Smooth muscle cell (in vitro differentiated cells): ENCODE measurements at regions not wholly inside any gene's neighbourhood (a gene's known extent, or its start where the extent isn't known, plus 50 kb on each side); places are given as distances from the start of the nearest gene placed in this dataset.

Source experiments
- DNase-seq: peaks from one replicate; lab custom pipeline; 2025; ENCODE audit not compliant: unreplicated experiment; lab: John Stamatoyannopoulos, UW
- H2AFZ ChIP-seq: fragments of 200-600 bp; sonication (generic); 2 replicates; pipeline ENCODE4 v1.6.0; 2016; ENCODE audit warnings: antibody characterized with exemption, low read depth, mild to moderate bottlenecking
- H3F3A ChIP-seq: fragments of 200-600 bp; sonication (generic); 2 replicates; pipeline ENCODE4 v1.6.0; 2017; ENCODE audit warnings: antibody characterized with exemption, low read depth
- H3K27ac ChIP-seq: fragments of 200-600 bp; sonication (generic); 2 replicates; pipeline ENCODE4 v1.5.1; 2016; ENCODE audit warnings: low read depth, mild to moderate bottlenecking
- H3K27me3 ChIP-seq: fragments of 200-600 bp; sonication (generic); 2 replicates; pipeline ENCODE4 v1.6.1; 2016; ENCODE audit warnings: low read depth, mild to moderate bottlenecking
- H3K36me3 ChIP-seq: fragments of 200-600 bp; sonication (generic); 2 replicates; pipeline ENCODE4 v1.5.1; 2016; ENCODE audit warnings: low read depth
- H3K4me1 ChIP-seq: fragments of 200-600 bp; sonication (generic); 2 replicates; pipeline ENCODE4 v1.5.1; 2016; ENCODE audit warnings: low read depth
- H3K4me2 ChIP-seq: fragments of 200-600 bp; sonication (generic); 2 replicates; pipeline ENCODE4 v1.6.0; 2016; ENCODE audit warnings: mild to moderate bottlenecking
- H3K4me3 ChIP-seq: fragments of 200-600 bp; sonication (generic); 2 replicates; pipeline ENCODE4 v1.5.1; 2016; ENCODE audit warnings: mild to moderate bottlenecking
- H3K79me2 ChIP-seq: fragments of 200-600 bp; sonication (generic); 2 replicates; pipeline ENCODE4 v1.6.0; 2016; ENCODE audit warnings: low read depth, mild to moderate bottlenecking
- H3K9ac ChIP-seq: fragments of 200-600 bp; sonication (generic); 2 replicates; pipeline ENCODE4 v1.6.0; 2016; ENCODE audit warnings: low read depth
- H3K9me3 ChIP-seq: fragments of 200-600 bp; sonication (generic); replicated peaks from 2 replicates; pipeline ENCODE4 v1.5.1; 2016; ENCODE audit warnings: low read depth
- H4K20me1 ChIP-seq: fragments of 200-600 bp; sonication (generic); 2 replicates; pipeline ENCODE4 v1.6.0; 2016; ENCODE audit warnings: low read depth
- CTCF ChIP-seq: fragments of 200-600 bp; sonication (generic); IDR thresholded peaks from 2 replicates; pipeline ENCODE4 v1.5.1; 2017; ENCODE audit warnings: borderline replicate concordance, mild to moderate bottlenecking, antibody characterized with exemption; ENCODE audit not compliant: insufficient read depth, poor library complexity, severe bottlenecking
- WGBS: methylation state at CpG from one replicate; pipeline ENCODE4 v1.1.7; 2016; ENCODE audit warnings: low lambda C conversion rate; 5-methylcytosine and 5-hydroxymethylcytosine counted together

- Histone ChIP-seq H3K27ac (no peak overlapping the region), H3K4me2 (no peak overlapping the region), H3F3A (no peaks in the 10 kb centered on the region), H3K36me3 (no peaks in the 10 kb centered on the region), H3K4me1 (no peaks in the 10 kb centered on the region), H3K4me3 (no peak overlapping the region), H3K9ac (no peak overlapping the region), H4K20me1 (no peaks in the 10 kb centered on the region), H2AFZ (no peak overlapping the region), H3K27me3 (no peaks in the 10 kb centered on the region), H3K79me2 (no peaks in the 10 kb centered on the region), H3K9me3 (no peaks in the 10 kb centered on the region)
- DNase-seq: no peak
- no peak for TF ChIP-seq CTCF
- WGBS: 87% methylated on average over 2 of the region's 2 CpGs
Observed at GRCh38 chr20:39480276-39481043, 518.3 kb downstream of the DHX35 start.

- Histone ChIP-seq H3K9me3 (no peaks in the 10 kb centered on the region), H3K4me3 (no peak overlapping the region), H3K4me2 (no peak overlapping the region), H4K20me1 (no peaks in the 10 kb centered on the region), H2AFZ (no peak overlapping the region), H3K27me3 (no peaks in the 10 kb centered on the region), H3K36me3 (no peaks in the 10 kb centered on the region), H3F3A (no peaks in the 10 kb centered on the region), H3K9ac (no peak overlapping the region), H3K27ac (no peak overlapping the region), H3K79me2 (no peaks in the 10 kb centered on the region), H3K4me1 (no peaks in the 10 kb centered on the region)
- no peak for TF ChIP-seq CTCF
- WGBS: 95% methylated on average over 4 of the region's 4 CpGs
- no peak for DNase-seq
Observed at GRCh38 chr20:39479196-39479810, 517.2 kb downstream of the DHX35 start.

GRCh38 chr20:39474879-39475278 is 512.7 kb downstream of the DHX35 start:
- no peaks in the 10 kb centered on the region for H3K9me3 ChIP-seq
- H3F3A ChIP-seq: no peaks in the 10 kb centered on the region
- no peak overlapping the region for H3K4me2 ChIP-seq
- no peak for DNase-seq
- 71% methylated on average over 2 of the region's 2 CpGs for WGBS
- no peaks in the 10 kb centered on the region for H4K20me1 ChIP-seq
- H3K27me3 ChIP-seq: no peaks in the 10 kb centered on the region
- no peaks in the 10 kb centered on the region for H3K36me3 ChIP-seq
- TF ChIP-seq CTCF: no peak
- H3K79me2 ChIP-seq: no peaks in the 10 kb centered on the region
- H3K27ac ChIP-seq: no peak overlapping the region
- no peak overlapping the region for H2AFZ ChIP-seq
- no peak overlapping the region for H3K9ac ChIP-seq
- H3K4me3 ChIP-seq: no peak overlapping the region
- no peaks in the 10 kb centered on the region for H3K4me1 ChIP-seq
